GM12878 (cell line): ENCODE measurements at regions not wholly inside any gene's neighbourhood (a gene's known extent, or its start where the extent isn't known, plus 50 kb on each side); places are given as distances from the start of the nearest gene placed in this dataset.

Experiments
- ATAC-seq: fragments of 200-7000 bp; cut with Tn5 transposase; 3 replicates; pipeline ENCODE4 v1.9.1; 2020; ENCODE audit warnings: mild to moderate bottlenecking, moderate library complexity
- BruUV-seq: library from RNA; stranded (reverse); fragments of 400-500 nt; replicated peaks from 2 replicates; lab custom pipeline; 2021; lab: Mats Ljungman, UMichigan
- CTCF ChIA-PET: fragments of 300-600 bp; sonication (Branson Sonifier 250); formaldehyde crosslinking; extraction: SDS; loops from one replicate; lab custom pipeline; 2021; ENCODE audit warnings: inconsistent platforms; lab: Yijun Ruan, JAX
- POLR2A ChIA-PET: fragments of 350-600 bp; formaldehyde crosslinking; extraction: SDS; loops from one replicate; lab custom pipeline; 2021; ENCODE audit warnings: inconsistent platforms; lab: Charles Lee
- RAD21 ChIA-PET: fragments of 300-600 bp; sonication (Branson Sonifier 250); formaldehyde crosslinking; loops from one replicate; lab custom pipeline; 2023; ENCODE audit warnings: antibody characterized with exemption; ENCODE audit not compliant: unreplicated experiment; lab: Charles Lee
- SMC1A ChIA-PET: fragments of 300-600 bp; sonication (Branson Sonifier 250); formaldehyde crosslinking; loops from one replicate; lab custom pipeline; 2023; ENCODE audit not compliant: unreplicated experiment, uncharacterized antibody; lab: Charles Lee
- DNase-seq: peaks from one replicate; pipeline ENCODE4 v3.0.0-alpha.2; 2011; ENCODE audit warnings: low read depth, low spot score
- FAIRE-seq: peaks from 3 replicates; lab custom pipeline; 2011; peaks lifted over from hg19 to GRCh38; lab: Jason Lieb, UNC
- H2AFZ ChIP-seq: 2 replicates; pipeline ENCODE4 v1.6.0; 2011; ENCODE audit warnings: low read depth, low read length, control low read depth; ENCODE audit not compliant: control insufficient read depth
- H3K27ac ChIP-seq: 2 replicates; pipeline ENCODE4 v1.5.1; 2011; ENCODE audit warnings: control low read depth; ENCODE audit not compliant: control insufficient read depth, insufficient read depth
- H3K27me3 ChIP-seq, 2 experiments: replicated peaks in 1 of 2; 2 replicates each; pipeline versions ENCODE4 v1.6.0 to v1.6.1; 2011; ENCODE audit warnings: low read length in 1 of 2; ENCODE audit not compliant: control insufficient read depth in 2 of 2, insufficient read depth in 2 of 2
- H3K36me3 ChIP-seq, 2 experiments: 2 replicates each; pipeline ENCODE4 v1.5.1; 2011; ENCODE audit warnings: low read length in 1 of 2; ENCODE audit not compliant: control insufficient read depth in 2 of 2, insufficient read depth in 2 of 2
- H3K4me1 ChIP-seq: 2 replicates; pipeline ENCODE4 v1.6.1; 2011; ENCODE audit warnings: mild to moderate bottlenecking, low read length, moderate library complexity, mixed read lengths; ENCODE audit not compliant: control insufficient read depth, insufficient read depth
- H3K4me2 ChIP-seq: 2 replicates; pipeline ENCODE4 v1.6.0; 2011; ENCODE audit warnings: control low read depth; ENCODE audit not compliant: control insufficient read depth, insufficient read depth
- H3K4me3 ChIP-seq: fragments of 200-600 bp; sonication (generic); 2 replicates; pipeline ENCODE4 v1.5.1; 2016
- H3K79me2 ChIP-seq: 2 replicates; pipeline ENCODE4 v1.6.0; 2011; ENCODE audit warnings: low read length; ENCODE audit not compliant: control insufficient read depth, insufficient read depth
- H3K9ac ChIP-seq: 2 replicates; pipeline ENCODE4 v1.8.0; 2011; ENCODE audit warnings: low read length, control low read depth, mixed read lengths; ENCODE audit not compliant: control insufficient read depth, insufficient read depth
- H3K9me3 ChIP-seq: replicated peaks from 3 replicates; pipeline ENCODE4 v1.5.1; 2011; ENCODE audit warnings: mild to moderate bottlenecking, low read length; ENCODE audit not compliant: control insufficient read depth, insufficient read depth
- H4K20me1 ChIP-seq: 2 replicates; pipeline ENCODE4 v1.6.0; 2011; ENCODE audit not compliant: control insufficient read depth, insufficient read depth
- ASH2L ChIP-seq: fragments of 300-600, 200-600 bp; sonication (generic); IDR thresholded peaks from 2 replicates; pipeline ENCODE4 v1.6.1; 2017; ENCODE audit warnings: low read depth, mild to moderate bottlenecking, borderline replicate concordance
- CEBPB ChIP-seq, 2 experiments: fragments of 150-350 bp in 1 of 2; IDR thresholded peaks; 2 replicates each; pipeline ENCODE4 v1.6.1; 2012 to 2014; ENCODE audit warnings: low read depth in 2 of 2, low read length in 2 of 2, borderline replicate concordance in 1 of 2, inconsistent platforms in 1 of 2
- E2F8 ChIP-seq: fragments of 450-650 bp; IDR thresholded peaks from 2 replicates; pipeline ENCODE4 v1.6.1; 2018; ENCODE audit warnings: mild to moderate bottlenecking, low read depth, moderate library complexity; ENCODE audit not compliant: partially characterized antibody
- FOS ChIP-seq: IDR thresholded peaks from 3 replicates; pipeline ENCODE4 v1.6.1; 2011; ENCODE audit warnings: borderline replicate concordance; ENCODE audit not compliant: insufficient read length; ENCODE audit errors: extremely low read depth
- GATAD2B ChIP-seq: fragments of 450-650 bp; conservative IDR thresholded peaks from 2 replicates; pipeline ENCODE4 v1.6.1; 2017; ENCODE audit warnings: low read depth, mild to moderate bottlenecking, moderate library complexity
- HSF1 ChIP-seq: fragments of 150-350 bp; IDR thresholded peaks from 2 replicates; pipeline ENCODE4 v1.6.1; 2014; ENCODE audit warnings: mild to moderate bottlenecking, low read depth, low read length
- MEF2A ChIP-seq: IDR thresholded peaks from 2 replicates; pipeline ENCODE4 v1.6.1; 2011; ENCODE audit warnings: low read depth, mild to moderate bottlenecking, low read length, moderate library complexity; ENCODE audit not compliant: insufficient read depth
- NFYB ChIP-seq: IDR thresholded peaks from 2 replicates; pipeline ENCODE4 v1.6.1; 2011; ENCODE audit warnings: low read depth, mild to moderate bottlenecking, low read length, improper control_type of control experiment, moderate library complexity; ENCODE audit not compliant: insufficient read depth
- PAX5 ChIP-seq: IDR thresholded peaks from 2 replicates; pipeline ENCODE4 v1.6.1; 2011; ENCODE audit warnings: low read depth, low read length, borderline replicate concordance
- POLR2A ChIP-seq: IDR thresholded peaks from 2 replicates; pipeline ENCODE4 v1.6.1; 2011; ENCODE audit warnings: low read depth, mild to moderate bottlenecking, low read length
- POLR2AphosphoS2 ChIP-seq: IDR thresholded peaks from 2 replicates; pipeline ENCODE4 v1.6.1; 2011; ENCODE audit warnings: low read depth, mild to moderate bottlenecking, low read length, improper control_type of control experiment, moderate library complexity
- RCOR1 ChIP-seq: conservative IDR thresholded peaks from 2 replicates; pipeline ENCODE4 v1.6.1; 2012; ENCODE audit warnings: low read depth, low read length, improper control_type of control experiment
- SKIL ChIP-seq: fragments of 450-650 bp; IDR thresholded peaks from 2 replicates; pipeline ENCODE4 v1.6.1; 2017; ENCODE audit warnings: mild to moderate bottlenecking, low read depth, inconsistent platforms; ENCODE audit not compliant: poor library complexity, severe bottlenecking
- SRF ChIP-seq, 2 experiments: IDR thresholded peaks; 2 replicates each; pipeline ENCODE4 v1.6.1; 2011; ENCODE audit warnings: low read depth in 2 of 2, low read length in 2 of 2, mild to moderate bottlenecking in 1 of 2, moderate library complexity in 1 of 2
- TARDBP ChIP-seq: IDR thresholded peaks from 2 replicates; pipeline ENCODE4 v1.6.1; 2016; ENCODE audit warnings: borderline replicate concordance
- WGBS: methylation state at CpG from one replicate; pipeline ENCODE4 v1.1.6; 2016; ENCODE audit warnings: low lambda C conversion rate; ENCODE audit not compliant: insufficient replicate concordance, insufficient coverage; ENCODE audit errors: missing lambda C conversion rate; 5-methylcytosine and 5-hydroxymethylcytosine counted together
- in situ Hi-C: fragments of 300-500 bp; cut with MboI; formaldehyde crosslinking; loops from 9 replicates; pipeline ENCODE4 v1.14.3; 2018; ENCODE audit warnings: mixed read lengths
- intact Hi-C: fragments of 100-400 bp; cut with micrococcal nuclease; formaldehyde crosslinking; loops from one replicate; pipeline ENCODE4 v1.14.2; 2022; ENCODE audit not compliant: unreplicated experiment

- H3K27me3 ChIP-seq = no peaks in the 10 kb centered on the region
- no peak overlapping the region for H3K27ac ChIP-seq
- H3K79me2 ChIP-seq = peaks cover 2% of the 10 kb centered on the region; the same call in 1 of the 2 replicates
- in situ Hi-C loops = no loop called here
- no peak overlapping the region for H3K4me3 ChIP-seq
- TF ChIP-seq FOS (no peak), CEBPB (IDR thresholded peaks at IDR 0.05; ENCODE audit: borderline replicate concordance in 1 of 2, low read depth in 2 of 2, low read length in 2 of 2) (no peak), TARDBP (no peak), PAX5 (no peak), POLR2A (no peak), HSF1 (no peak), GATAD2B (no peak), NFYB (no peak), SRF (IDR thresholded peaks at IDR 0.05; ENCODE audit: low read depth in 2 of 2, low read length in 2 of 2) (no peak), ASH2L (no peak), RCOR1 (no peak), E2F8 (no peak), POLR2AphosphoS2 (no peak), SKIL (no peak), MEF2A (no peak)
- no peaks in the 10 kb centered on the region for H3K9me3 ChIP-seq
- H4K20me1 ChIP-seq = no peaks in the 10 kb centered on the region
- 94% methylated on average over 2 of the region's 2 CpGs for WGBS
- H3K4me2 ChIP-seq = no peak overlapping the region
- CTCF ChIA-PET = interaction anchor here (0.8 to 1.5 kb wide), 3 partner anchors 11 to 57 kb away, joined by 3 to 5 read pairs (median 3); no protein-coding TSS in a partner anchor
- no peak overlapping the region for H3K9ac ChIP-seq
- no peak overlapping the region for H2AFZ ChIP-seq
- DNase-seq (no peak), ATAC-seq (no peak), FAIRE-seq (no peak)
- intact Hi-C loops = loop anchor here (5.0 to 10.0 kb wide), 3 partner anchors 74 to 762 kb away; no protein-coding TSS in a partner anchor
- POLR2A ChIA-PET = interaction anchor here (1.3 kb wide), 1 partner anchor 53 kb away, joined by 3 read pairs; no protein-coding TSS in a partner anchor
- RAD21 ChIA-PET = interaction anchor here (1.0 to 5.9 kb wide), 6 partner anchors 9 to 262 kb away, joined by 3 to 49 read pairs (median 3); partner anchors contain the start of gene ZNF608
- BruUV-seq = no TSS peak
- peaks cover 42% of the 10 kb centered on the region for H3K4me1 ChIP-seq
- H3K36me3 ChIP-seq = no peaks in the 10 kb centered on the region
- SMC1A ChIA-PET = interaction anchor here (1.0 to 6.0 kb wide), 5 partner anchors 11 to 268 kb away, joined by 3 to 44 read pairs (median 6); partner anchors contain the start of gene ZNF608
Measured at GRCh38 chr5:124652892-124653441, 93.5 kb downstream of the ZNF608 start.
